ENCODE measurements at regions not wholly inside any gene's neighbourhood (a gene's known extent, or its start where the extent isn't known, plus 50 kb on each side); places are given as distances from the start of the nearest gene placed in this dataset.

DNA sequence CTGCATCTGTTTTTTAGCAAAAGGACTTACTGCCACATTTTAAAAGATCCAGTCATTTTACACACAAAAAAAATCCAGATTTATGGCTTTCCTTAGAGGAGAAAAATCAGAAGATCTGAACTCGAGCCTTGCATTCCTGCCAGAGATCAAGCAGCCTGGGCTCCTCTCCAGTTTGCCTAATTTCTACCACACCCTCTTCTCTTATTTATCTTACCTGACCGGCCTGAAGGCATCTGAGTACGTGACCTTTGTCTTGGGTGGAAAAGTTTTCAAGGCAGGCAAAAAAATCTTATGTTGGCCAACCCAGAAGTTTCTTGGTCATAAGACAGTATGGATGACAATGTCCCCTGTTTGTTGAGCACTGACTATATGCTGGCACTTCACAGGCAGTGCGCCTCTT lies 60.3 kb downstream of the CHRD start:
- no peak for TF ChIP-seq POLR2AphosphoS5 (IDR thresholded peaks at IDR 0.05; ENCODE audit: insufficient read depth in 1 of 2, low read depth in 1 of 2)
- TF ChIP-seq CTCF (IDR thresholded peaks at IDR 0.05), result no peak

Data from vagina (tissue), 2 donors.